ENCODE measurements at regions not wholly inside any gene's neighbourhood (a gene's known extent, or its start where the extent isn't known, plus 50 kb on each side); places are given as distances from the start of the nearest gene placed in this dataset.

GRCh38 chr13:73665261-73665660 is 468.9 kb downstream of the KLF12 start:
- no TSS peak for BruUV-seq (replicated peaks)
- no peaks in the 10 kb centered on the region for H3K9me3 ChIP-seq (ENCODE audit: low read length)
- no peak overlapping the region for H3K4me3 ChIP-seq (ENCODE audit: low read depth, low read length, poor library complexity, severe bottlenecking)
- H3K27ac ChIP-seq (ENCODE audit: low read depth, low read length, poor library complexity, severe bottlenecking) = no peak overlapping the region
- DNase-seq (ENCODE audit: low spot score) = no peak
- no peaks in the 10 kb centered on the region for H4K20me1 ChIP-seq (ENCODE audit: insufficient read depth, low read length)
- H2AFZ ChIP-seq (ENCODE audit: low read length) = no peak overlapping the region
- no peaks in the 10 kb centered on the region for H3K36me3 ChIP-seq (ENCODE audit: insufficient read depth, low read length)
- intact Hi-C loops (cut with micrococcal nuclease; ENCODE audit: unreplicated experiment) = no loop called here
- ChIA-PET CTCF (ENCODE audit: unreplicated experiment) (no interaction called here), POLR2A (no interaction called here)
- no peaks in the 10 kb centered on the region for H3K9me2 ChIP-seq (ENCODE audit: insufficient read depth, low read length)
- no peaks in the 10 kb centered on the region for H3K79me2 ChIP-seq (ENCODE audit: insufficient read depth, low read depth, low read length)
- TF ChIP-seq CTCF (conservative IDR thresholded peaks at IDR 0.05; ENCODE audit: low read length) (no peak), EZH2phosphoT487 (IDR thresholded peaks at IDR 0.05; ENCODE audit: borderline replicate concordance, low read depth, low read length) (no peak)
- H3K4me2 ChIP-seq (ENCODE audit: low read length) = no peak overlapping the region
- H3K4me1 ChIP-seq (ENCODE audit: insufficient read depth, low read length, poor library complexity, severe bottlenecking) = no peaks in the 10 kb centered on the region

GRCh38 chr13:73664851-73665250 is 469.4 kb downstream of the KLF12 start:
- no peak overlapping the region for H3K27ac ChIP-seq (ENCODE audit: low read depth, low read length, poor library complexity, severe bottlenecking)
- H3K9me2 ChIP-seq (ENCODE audit: insufficient read depth, low read length) = no peaks in the 10 kb centered on the region
- CTCF ChIA-PET (ENCODE audit: unreplicated experiment) = no interaction called here

GRCh38 chr13:73662833-73663232 is 471.4 kb downstream of the KLF12 start:
- no peaks in the 10 kb centered on the region for H3K9me2 ChIP-seq (ENCODE audit: insufficient read depth, low read length)
- H3K9me3 ChIP-seq (ENCODE audit: low read length) = no peaks in the 10 kb centered on the region
- H3K27ac ChIP-seq (ENCODE audit: low read depth, low read length, poor library complexity, severe bottlenecking) = no peak overlapping the region
- H4K20me1 ChIP-seq (ENCODE audit: insufficient read depth, low read length) = no peaks in the 10 kb centered on the region
- no peak overlapping the region for H3K4me3 ChIP-seq (ENCODE audit: low read depth, low read length, poor library complexity, severe bottlenecking)
- no peak for DNase-seq (ENCODE audit: low spot score)
- H2AFZ ChIP-seq (ENCODE audit: low read length) = no peak overlapping the region
- no TSS peak for BruUV-seq (replicated peaks)
- POLR2A ChIA-PET = interaction anchor here (0.6 to 0.7 kb wide), 2 partner anchors 21 to 91 kb away, joined by 3 to 6 read pairs; no protein-coding TSS in a partner anchor
- no peak overlapping the region for H3K4me2 ChIP-seq (ENCODE audit: low read length)
- CTCF ChIA-PET (ENCODE audit: unreplicated experiment) = no interaction called here
- intact Hi-C loops (cut with micrococcal nuclease; ENCODE audit: unreplicated experiment) = no loop called here
- H3K79me2 ChIP-seq (ENCODE audit: insufficient read depth, low read depth, low read length) = no peaks in the 10 kb centered on the region
- TF ChIP-seq CTCF (conservative IDR thresholded peaks at IDR 0.05; ENCODE audit: low read length) = no peak
- no peak for TF ChIP-seq EZH2phosphoT487 (IDR thresholded peaks at IDR 0.05; ENCODE audit: borderline replicate concordance, low read depth, low read length)
- no peaks in the 10 kb centered on the region for H3K4me1 ChIP-seq (ENCODE audit: insufficient read depth, low read length, poor library complexity, severe bottlenecking)
- H3K36me3 ChIP-seq (ENCODE audit: insufficient read depth, low read length) = no peaks in the 10 kb centered on the region

More at GRCh38 chr13:73664851-73665250, 469.4 kb downstream of the KLF12 start:
- no peaks in the 10 kb centered on the region for H3K36me3 ChIP-seq (ENCODE audit: insufficient read depth, low read length)
- DNase-seq (ENCODE audit: low spot score) = no peak
- H3K4me2 ChIP-seq (ENCODE audit: low read length) = no peak overlapping the region
- H3K4me3 ChIP-seq (ENCODE audit: low read depth, low read length, poor library complexity, severe bottlenecking) = no peak overlapping the region
- no peak overlapping the region for H2AFZ ChIP-seq (ENCODE audit: low read length)
- no TSS peak for BruUV-seq (replicated peaks)
- H4K20me1 ChIP-seq (ENCODE audit: insufficient read depth, low read length) = no peaks in the 10 kb centered on the region
- no peaks in the 10 kb centered on the region for H3K79me2 ChIP-seq (ENCODE audit: insufficient read depth, low read depth, low read length)
- POLR2A ChIA-PET = no interaction called here
- no peak for TF ChIP-seq EZH2phosphoT487 (IDR thresholded peaks at IDR 0.05; ENCODE audit: borderline replicate concordance, low read depth, low read length)
- TF ChIP-seq CTCF (conservative IDR thresholded peaks at IDR 0.05; ENCODE audit: low read length) = no peak
- no peaks in the 10 kb centered on the region for H3K9me3 ChIP-seq (ENCODE audit: low read length)
- H3K4me1 ChIP-seq (ENCODE audit: insufficient read depth, low read length, poor library complexity, severe bottlenecking) = no peaks in the 10 kb centered on the region
- intact Hi-C loops (cut with micrococcal nuclease; ENCODE audit: unreplicated experiment) = no loop called here
